ENCODE measurements at regions not wholly inside any gene's neighbourhood (a gene's known extent, or its start where the extent isn't known, plus 50 kb on each side); places are given as distances from the start of the nearest gene placed in this dataset.

GRCh38 chr2:19846567-19846966 is 55.2 kb downstream of the TTC32 start:
- DNase-seq, result no peak

GRCh38 chr2:19846030-19846429 is 55.8 kb downstream of the TTC32 start:
- no peak for DNase-seq

DNA sequence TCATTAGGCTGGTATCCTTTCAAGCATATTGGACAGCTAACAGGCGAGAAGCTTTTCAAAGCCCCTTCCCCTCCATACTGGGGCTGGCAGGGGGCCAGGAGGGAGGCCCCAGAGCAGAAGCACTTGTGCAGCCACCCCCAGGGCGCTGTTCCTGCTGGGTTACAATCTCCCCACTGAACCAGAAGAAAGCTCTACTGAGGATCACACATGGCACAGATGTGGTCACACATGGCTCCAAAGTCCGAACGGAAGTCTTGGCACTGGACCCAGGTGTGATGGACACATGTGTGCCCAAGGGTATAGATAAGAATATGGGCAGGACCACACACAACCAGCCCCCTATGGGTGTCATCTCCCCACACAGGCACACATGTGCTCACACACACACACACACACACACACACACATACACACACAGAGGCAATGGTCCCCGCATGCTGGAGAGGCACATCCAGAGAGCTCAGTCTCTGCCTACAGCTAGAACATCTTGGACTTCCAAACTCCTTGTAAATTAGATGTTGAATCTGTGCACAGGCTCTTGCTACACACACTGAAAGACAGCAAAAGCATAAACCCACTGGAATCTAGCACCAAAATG is 56.4 kb downstream of the TTC32 start:
- no peak for DNase-seq

- no peak for DNase-seq
Measured at GRCh38 chr2:19844750-19845149, 57.0 kb downstream of the TTC32 start.

DNA sequence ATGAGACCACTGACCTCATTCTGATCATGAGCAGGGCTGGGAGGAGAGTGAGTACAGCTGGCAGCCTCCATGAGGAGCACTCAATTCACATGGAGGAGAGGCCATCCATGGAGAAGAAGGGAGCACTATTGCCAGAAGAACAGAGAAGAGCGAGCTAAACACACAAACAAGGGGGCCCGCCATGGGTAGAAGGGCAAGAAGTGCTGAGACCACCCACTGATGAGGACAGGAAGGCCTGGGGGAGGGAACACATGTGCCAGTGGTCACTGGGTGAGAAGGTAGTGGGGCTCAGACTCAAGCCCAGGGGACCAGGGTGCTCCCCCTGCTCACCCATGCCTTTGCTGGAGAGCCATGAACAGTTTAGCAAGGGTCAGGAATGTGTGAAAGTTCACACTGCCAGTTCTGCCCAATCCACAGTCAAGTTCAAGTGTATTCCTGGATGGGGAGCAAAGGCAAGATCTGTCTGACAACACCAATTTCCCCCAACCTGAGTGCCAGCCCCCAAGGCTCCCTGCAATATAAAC is 57.7 kb downstream of the TTC32 start:
- no peak for DNase-seq

GRCh38 chr2:19841918-19842693 is 59.7 kb downstream of the TTC32 start:
- DNase-seq, result no peak

- no peak for DNase-seq
Measured at GRCh38 chr2:19839438-19839837, 62.3 kb downstream of the TTC32 start.

DNA sequence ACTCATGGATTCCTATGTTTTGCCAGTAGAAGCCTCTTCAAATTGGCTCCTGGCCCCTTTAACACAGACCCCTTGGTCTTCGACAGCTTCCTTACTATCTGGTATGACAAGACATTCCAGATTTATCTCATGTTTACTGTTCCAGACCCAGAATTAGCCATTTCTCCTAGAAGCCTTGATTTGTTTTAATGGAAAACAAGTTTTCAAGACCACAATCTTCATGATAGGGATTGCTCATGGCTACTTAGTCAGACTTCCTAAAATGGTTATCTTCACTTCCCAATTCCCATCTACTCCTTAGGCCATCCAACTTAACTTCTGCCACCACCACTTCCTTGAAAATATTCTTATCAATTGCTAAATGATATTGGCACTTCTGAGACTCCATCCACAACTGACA is 63.2 kb downstream of the TTC32 start:
- no peak for DNase-seq

DNA sequence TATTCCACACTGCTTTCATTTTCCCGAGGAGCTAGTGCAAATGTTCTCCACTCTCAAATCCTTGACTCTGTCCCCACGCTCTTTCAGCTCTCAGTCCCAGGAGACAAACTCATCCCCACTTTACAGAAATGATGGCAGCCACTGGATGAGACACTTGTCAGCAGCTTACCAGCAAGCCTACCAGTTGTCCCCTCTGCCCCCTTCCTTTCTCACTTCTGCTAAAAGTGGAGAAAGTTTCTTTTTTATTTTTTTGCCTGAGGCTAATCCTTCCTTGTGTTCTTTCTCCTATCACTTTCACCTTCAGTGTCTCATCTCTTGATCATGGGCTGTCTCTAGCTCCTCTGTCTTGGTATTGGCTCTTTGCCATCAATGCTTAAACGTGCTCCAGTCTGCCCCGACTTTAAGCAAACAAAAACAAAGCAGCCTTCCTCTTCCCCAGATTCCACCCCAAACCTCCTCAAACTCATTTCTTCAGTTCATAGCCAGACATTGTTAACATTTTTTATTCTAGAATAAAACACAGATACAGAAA is 64.5 kb downstream of the TTC32 start:
- DNase-seq, result no peak

- DNase-seq, result peak in 1 of 58 donors; percentile 11
Measured at GRCh38 chr2:19835781-19836281, 66.0 kb downstream of the TTC32 start.

DNA sequence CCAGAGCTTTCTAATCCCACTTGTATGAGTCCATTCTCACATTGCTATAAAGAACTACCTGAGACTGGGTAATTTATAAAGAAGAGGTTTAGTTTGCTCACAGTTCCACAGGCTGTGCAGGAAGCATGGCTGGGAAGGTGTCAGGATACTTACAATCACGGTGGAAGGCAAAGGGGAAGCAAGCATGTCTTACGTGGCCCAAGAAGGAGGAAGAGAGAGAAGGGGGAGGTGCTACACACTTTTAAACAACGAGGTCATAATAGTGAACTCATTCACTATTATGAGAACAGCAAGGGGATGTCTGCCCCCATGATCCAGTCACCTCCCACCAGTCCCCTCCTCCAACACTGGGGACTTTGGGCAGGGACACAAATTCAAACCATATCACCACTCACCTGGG is 67.8 kb downstream of the TTC32 start:
- no peak for DNase-seq

GRCh38 chr2:19829672-19830071 is 72.1 kb downstream of the TTC32 start:
- no peak for DNase-seq

GRCh38 chr2:19826874-19827273 is 74.9 kb downstream of the TTC32 start:
- DNase-seq, result no peak

GRCh38 chr2:19823507-19823906 is 78.3 kb downstream of the TTC32 start:
- no peak for DNase-seq

DNA sequence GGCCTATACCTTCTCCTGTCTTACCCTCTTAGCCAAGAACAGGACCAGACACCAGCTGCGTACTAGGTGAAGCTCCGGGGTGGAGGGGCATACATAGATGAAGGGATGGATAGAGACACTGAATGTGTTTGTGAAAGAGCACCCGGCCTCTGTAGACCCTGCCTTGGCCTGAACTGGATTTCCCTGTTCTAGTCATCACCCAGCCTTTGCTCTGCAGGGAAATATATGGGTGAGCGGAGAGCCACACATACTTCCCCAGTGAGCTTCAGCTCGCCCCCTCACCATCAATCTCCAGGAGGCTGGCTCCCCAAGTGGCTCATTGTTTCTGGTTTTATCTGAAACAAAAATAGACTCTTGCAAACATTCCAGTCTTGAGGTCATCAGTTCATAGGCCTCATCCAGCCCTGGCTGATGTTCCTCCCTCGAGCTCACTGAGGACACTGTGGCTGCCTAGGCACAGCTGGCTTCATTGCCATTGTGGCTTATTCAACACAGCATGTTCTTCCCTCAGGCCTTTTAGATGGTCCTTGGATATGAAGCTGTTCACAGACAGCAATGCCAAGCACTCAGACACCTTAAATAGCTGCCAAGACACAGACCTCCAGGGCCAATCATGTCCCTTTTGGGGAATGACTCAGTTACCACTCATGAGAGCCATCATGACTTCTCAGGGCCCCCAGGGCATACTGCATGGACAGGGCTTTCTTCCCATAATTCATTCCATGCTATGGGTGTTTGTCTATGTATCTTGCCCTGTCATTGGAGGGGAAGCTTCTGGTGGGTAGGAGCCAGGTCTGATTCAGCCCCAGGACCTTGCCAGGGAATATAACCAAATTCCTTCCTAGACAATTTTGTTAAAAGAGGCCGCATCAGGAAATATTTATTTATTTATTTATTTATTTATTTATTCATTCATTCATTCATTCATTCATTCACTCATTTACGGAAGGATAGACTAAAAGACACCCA is 82.4 kb downstream of the TTC32 start:
- DNase-seq, result no peak

DNA sequence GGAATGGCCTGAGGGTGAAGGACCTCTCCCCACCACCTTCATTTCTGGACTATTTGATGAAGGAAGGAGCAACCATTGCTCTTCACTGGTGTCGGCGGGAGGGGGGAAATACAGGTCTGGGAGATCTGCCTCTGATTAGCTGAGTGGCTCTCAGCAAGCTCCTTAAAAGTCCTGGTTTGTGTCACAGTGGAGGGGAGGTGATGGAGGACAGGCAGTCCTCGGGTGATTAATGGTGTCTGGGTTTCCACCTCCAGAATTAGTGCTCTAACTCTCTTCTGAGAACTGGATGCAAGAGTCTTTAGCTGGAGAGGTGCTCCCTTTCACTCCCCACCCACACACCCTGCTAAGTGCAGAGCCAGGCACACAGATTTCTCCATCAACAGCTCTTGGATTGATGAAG is 83.2 kb downstream of the TTC32 start:
- DNase-seq, result no peak

GRCh38 chr2:19818039-19818438 is 83.7 kb downstream of the TTC32 start:
- DNase-seq, result no peak

DNA sequence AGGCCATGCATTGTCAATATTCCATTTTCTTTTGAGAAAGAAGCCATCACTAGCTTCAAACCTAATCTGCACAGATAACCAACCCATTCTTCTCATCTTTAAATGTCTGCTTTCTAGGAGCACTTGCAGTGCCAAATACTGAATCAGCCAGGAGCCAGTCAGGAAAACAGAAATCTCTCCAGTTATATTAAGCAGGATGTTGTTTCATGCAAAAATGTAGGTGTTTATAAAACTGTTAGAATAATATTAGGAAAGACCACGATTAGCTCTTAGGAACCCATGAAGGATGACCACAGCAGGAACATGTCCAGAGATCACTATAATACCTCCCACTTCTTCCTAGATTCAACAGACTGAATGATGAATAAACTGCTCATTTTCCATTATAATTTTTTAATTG is 86.0 kb downstream of the TTC32 start:
- no peak for DNase-seq

- DNase-seq, result no peak
Measured at GRCh38 chr2:19812166-19812565, 89.6 kb downstream of the TTC32 start.

DNA sequence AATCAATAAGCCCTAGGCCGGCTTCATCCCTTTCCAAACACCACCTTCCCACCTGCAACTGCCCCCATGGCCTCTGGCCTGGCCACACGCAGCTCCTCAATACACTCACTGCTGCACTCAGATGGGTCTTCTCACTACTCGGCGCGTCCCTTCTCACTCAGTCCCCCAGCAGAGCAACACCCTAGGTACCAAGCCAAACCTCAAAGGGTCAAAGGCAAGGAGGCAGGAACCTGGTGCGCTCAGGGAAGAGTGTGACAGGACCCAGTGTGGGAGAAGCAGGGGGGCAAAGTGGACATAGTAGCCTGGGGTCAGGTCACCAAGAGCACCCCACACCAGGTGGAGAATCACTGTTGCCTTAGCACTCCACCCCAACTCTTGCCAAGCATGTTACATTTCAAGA is 90.6 kb downstream of the TTC32 start:
- no peak for DNase-seq

DNA sequence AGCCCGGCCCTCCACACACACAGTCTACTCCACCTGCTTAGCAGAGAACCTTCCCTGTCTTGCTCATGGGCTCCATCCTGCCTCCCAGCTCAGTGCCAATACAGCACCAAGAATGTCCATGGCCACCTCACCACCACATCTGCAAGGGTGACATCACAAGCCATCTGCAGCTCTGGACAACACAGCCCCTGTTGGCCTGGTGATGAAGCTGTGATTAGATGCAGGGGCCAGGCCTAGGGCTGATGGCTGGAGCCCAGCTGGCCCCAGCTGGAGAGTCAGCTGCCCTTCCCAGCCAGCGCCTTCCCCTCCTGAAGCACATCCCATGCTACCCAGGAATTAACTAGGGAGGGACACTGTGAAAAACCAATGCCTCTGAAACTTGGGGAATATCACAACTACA is 91.1 kb downstream of the TTC32 start:
- DNase-seq, result peak in 1 of 58 donors; percentile 4
